ENCODE measurements at regions not wholly inside any gene's neighbourhood (a gene's known extent, or its start where the extent isn't known, plus 50 kb on each side); places are given as distances from the start of the nearest gene placed in this dataset.

DNA sequence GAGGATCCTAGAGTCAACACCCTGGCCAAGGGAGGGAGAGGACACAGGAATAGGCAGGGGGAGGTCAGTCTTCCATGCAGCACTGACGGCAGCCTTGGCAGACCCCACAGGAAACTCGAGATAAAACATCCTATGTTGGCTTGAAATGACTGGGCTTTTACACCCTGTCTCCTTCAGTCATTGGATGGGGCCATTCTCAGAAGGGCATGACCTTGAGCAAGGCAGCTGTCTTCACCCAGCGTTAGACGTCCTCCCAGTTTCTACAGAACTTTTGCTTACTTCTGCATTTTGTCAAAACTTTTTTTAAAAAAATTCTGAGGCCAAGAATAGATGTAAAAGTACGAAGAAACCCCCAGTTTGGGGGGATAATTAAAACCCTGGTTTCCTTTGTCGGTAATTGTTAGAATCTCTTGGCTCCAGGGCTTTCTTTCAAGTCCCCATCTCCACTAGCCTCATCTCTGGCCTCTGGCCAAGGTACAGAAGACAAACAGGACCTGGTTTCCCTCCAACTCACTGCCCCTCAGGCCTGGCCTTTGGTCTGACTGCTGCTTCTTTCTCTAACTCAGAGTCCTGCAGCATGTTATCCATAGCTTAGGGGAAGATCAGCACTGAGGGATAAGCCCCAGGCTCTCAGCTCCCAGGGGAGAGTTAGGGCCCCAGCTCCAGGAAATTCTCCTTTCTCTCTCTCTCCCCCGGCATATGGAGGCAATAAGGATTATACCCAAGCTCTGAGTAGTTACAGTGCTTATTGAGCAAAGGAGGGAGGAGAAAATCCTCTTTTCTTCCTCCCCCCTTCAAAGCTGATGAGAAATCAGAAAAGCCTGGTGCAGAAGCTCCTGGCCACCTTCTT, 51.6 kb upstream of the KCND3 start:
- no peak for DNase-seq

DNA sequence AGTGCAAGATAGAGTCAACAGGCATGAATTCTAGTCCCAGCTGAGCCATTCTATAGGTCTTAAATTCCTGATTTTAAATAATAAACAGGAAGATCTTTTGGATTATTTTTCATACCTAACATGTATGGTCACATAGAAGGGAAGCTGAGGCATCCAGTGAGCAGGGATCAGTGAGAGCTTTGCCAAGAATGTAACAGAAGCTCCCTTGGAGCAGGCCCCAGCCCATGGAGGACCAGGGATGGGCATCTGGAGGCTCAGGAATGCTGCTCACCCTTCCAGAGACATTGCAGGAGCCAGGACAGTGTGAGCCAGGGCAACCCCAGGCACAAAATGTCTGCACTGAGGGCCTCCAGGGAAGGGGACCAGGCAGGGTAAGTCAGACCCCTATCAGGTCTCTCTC, 54.4 kb upstream of the KCND3 start:
- no peak for DNase-seq

DNA sequence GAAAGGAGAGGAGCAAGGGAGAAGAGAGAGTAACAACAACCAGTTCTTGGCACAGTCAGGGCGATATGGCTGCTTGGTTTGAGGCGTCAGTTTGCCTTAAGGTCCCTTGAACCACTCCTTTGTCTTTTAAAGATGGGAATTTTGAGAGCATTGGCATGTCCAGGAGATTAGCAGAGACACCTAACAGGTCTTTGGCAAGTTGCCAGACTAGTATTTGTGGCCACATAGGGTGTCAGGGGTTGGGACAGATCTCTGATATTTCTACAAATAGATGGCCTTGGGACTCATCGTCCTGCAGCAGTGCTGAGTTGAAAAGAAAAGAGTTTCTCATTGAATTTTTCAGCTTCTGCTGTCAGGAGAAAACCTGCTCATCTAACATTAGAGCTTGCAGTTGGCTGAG, 55.3 kb upstream of the KCND3 start:
- DNase-seq = no peak

DNA sequence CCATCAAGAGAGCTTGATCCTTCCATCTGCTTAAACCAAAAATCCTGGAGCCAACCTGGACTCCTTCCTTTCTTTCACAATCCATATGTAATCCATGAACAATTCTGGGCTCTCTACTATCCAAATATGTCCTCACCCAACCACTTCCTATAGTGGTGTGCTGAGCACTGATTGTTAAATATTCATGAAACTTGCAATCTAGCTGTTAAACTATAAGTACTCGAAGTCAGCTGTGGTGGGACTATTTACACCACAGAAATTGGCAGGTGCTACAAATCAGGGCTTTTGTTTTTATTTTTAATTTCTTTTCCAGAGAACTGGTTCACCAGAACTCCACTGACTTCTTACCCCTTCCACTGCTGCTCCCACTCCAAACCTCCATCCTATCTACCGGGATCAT, 57.2 kb upstream of the KCND3 start:
- no peak for DNase-seq

DNA sequence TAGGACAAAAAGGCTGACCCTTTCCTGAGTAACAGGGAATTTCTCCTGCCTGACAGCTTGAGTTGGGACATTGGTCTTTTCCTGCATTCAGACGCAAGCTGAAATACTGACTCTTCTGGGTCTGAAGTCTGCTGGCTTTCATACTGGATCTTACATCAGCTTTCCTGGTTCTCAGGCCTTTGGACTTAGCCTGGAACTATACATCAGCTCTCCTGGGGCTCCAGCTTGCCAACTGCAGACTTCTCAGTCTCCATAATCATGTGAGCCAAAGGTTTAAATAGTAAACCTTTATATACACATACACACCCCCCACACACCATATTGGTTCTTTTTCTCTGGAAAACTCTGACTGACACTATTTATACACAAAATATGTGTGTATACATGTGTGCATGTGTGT, 59.0 kb upstream of the KCND3 start:
- no peak for DNase-seq

DNA sequence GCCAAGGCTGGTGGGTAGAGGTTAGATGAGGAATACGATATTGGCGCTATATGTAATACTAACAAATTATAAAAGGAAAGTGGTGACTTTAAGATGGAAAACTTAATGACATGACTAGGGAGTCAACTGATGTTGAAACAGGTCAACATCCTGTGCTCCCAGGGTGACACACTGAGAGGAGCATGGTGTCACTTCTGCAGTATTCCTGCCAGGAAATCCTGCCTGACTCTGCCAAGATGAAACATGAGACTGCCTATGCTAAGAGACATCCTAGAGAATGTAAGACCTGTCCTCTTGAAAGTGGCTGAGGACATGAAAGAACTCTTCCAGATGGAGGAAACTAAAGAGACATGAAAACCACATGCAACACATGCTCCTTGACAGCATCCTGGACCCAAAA, 65.0 kb upstream of the KCND3 start:
- DNase-seq = no peak

DNA sequence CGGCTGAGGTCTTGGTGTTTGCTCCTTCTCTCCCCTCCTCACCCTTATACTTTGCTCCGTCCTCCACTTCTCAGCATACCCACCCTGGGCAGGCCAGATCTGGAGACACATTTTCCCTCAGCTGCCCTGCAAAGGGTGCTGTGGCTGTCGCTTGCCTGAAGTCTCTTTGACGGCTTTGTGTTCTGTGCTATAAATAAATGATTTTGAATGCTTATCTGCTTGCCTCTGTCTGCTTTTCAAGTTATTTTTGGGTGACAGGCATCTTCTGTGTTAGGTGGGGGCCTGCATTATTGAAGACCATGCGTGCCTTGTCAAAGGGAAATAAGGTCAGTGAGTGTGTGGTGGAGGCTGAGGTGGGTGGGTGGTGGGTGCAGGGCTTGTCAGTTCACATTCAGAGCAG, 66.9 kb upstream of the KCND3 start:
- no peak for DNase-seq

DNA sequence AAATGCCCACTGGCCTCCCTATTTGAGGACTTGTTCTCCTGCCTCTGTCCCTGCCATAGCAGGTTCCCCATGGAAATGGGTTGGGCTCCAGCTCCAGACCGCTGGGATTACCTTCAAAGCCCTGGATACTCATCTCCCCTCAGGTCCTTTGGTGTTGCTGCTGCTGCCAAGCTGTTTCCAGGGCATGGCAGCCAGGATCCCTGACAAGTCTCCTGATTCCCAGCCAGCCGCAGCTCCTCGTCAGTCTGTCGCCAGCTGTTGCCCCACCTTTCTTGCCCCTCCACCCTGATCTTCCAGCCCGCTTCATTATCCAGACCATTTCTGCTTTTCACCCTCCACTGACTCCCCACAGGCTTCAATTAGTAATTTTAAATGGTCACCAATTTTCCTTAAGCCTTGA, 68.3 kb upstream of the KCND3 start:
- DNase-seq = no peak

DNA sequence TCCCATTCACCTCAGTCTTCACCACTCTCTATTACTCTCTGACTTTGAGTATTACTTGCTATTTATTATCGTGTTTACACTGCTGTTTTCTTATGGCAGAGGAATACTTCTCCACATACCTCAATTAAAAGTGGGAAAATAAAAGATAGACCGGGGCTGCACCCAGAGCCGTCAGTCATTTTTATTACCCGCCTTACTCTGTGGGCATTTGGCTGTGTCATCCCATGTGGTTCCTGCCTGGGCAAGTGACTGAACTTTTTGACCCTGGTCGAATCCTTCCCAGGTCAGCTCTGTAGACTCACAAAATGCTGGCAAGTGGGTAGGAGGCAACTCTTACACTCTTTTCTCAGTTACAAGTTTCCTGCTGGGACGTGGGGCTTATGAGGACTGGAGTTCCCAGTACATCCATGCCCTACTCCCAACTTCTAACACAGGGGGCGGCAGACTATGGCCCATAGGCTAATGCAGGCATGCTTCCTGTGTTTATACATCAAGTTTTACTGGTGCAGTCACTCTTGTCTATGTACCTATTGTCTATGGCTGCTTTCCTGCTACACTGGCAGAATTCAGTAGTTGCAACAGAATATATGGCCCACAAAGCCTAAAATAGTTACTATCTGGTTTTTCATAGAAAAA, 69.5 kb upstream of the KCND3 start:
- no peak for DNase-seq

DNA sequence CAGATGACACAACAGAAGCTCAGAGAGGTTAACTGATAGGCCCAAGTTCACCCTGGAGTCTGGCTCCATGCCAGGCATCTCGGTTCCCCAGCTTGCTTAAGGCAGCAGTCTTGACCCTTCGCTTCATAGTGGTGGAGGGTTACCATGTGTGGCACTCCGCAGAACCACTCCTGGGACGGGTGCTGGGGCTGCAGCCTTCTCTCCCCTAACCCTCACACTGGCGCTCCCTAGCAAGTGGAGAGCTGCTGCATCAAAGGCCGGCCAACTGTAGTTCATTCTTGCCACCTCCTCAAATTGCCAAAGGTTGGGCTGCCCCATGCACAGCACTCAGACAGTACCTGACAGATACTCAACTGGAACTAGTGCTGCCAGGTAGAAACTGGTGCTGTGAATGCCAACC, 70.2 kb upstream of the KCND3 start:
- no peak for DNase-seq

DNA sequence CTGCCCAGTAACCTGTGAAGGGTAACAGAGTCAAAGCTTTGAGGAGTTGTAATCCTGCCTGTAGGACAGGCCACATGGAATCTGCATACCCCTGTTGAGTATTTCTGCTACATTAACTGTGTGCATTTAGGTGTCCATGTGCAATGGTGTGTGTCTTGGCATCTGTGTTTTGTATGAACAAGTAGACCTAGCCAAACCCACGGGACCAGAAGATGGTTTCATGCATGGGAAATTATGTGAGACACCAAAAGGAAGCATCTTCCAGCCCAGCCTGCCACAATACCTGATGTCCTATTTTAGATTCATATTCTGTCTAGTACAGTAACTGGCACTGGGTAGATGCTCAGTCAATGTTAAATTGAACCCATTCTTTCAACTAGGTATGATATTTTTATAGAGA, 70.8 kb upstream of the KCND3 start:
- DNase-seq = no peak

DNA sequence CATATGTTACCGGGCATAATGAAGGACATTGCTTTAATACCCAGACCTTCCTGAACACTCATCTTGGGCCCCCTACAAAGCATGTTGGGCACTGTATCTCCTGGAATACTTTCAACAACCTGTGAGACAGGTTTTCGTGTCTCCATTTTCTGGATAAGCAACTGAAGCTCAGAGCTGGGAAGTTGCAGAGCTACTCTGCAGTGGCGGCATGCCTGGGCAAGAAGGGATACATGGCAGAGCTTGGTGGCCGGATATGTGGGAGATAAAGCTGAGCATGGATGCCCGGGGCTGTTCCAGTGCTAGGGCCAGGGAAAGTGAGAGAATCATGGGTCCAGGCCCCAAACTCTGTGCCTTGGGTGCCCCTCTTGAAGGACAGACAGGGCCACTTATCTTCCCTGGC, 71.6 kb upstream of the KCND3 start:
- no peak for DNase-seq

DNA sequence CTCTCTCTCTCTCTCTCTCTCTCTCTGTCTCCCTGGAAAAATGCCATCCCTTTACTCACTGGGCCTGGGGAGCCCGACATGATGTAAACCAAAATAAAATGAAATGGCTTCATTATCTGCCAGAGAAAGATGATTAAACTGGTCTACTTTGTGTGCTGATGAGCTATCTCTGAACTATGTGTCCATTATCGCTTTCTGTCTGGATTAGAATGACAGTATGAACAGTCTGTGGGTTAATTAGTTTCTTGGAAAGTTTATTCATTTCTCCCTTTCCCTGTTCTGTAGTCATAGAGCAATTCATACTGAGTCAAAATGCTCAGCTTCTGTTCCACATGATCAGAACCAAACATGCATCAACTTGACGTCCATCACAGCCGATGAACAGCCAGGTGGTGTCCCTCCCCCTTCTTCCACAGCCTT, 72.4 kb upstream of the KCND3 start:
- no peak for DNase-seq

DNA sequence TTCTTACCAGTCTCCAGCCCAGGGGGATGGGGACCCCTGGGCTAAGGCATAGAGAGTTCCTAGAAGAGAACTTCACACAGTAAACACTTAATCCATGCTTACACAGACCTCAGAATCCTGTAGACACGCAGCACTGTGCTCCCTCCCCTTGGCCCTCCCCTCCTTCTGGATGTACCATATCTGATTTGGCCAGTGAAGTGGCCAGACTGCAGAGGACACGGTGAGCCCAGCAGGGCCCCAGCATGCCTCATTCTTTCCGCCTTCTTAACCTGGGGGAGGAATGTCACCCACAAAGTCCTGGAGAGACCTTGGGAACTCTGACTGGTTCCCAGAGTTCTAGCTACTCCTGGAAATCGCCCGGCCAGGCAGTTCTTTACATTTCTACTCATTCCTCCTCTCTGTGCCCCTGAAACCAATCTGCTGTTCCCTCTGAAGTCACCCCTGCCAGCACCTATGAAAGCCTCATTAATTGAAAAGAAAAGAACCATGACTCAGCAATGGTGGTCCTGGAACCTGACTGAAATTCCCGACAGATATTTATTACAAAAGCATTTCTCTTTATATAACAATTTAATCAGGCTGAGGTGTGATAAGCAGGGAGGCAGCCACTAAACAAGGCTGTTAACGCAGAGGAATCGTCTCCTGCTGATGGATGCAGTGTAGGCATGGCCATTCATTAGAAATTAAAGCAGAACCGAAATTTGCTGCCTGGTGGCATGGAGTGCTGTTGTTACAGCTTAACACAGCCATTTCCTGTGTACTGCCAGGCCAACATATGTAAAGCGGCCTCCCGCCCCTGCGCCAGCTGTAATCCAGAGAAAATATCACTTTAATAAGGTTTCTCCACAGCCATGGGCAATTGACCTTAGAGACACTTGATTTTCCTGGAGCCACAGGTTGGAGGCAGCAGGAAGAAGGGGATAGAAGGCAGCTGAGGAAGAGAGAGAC, 74.6 kb upstream of the KCND3 start:
- no peak for DNase-seq

DNA sequence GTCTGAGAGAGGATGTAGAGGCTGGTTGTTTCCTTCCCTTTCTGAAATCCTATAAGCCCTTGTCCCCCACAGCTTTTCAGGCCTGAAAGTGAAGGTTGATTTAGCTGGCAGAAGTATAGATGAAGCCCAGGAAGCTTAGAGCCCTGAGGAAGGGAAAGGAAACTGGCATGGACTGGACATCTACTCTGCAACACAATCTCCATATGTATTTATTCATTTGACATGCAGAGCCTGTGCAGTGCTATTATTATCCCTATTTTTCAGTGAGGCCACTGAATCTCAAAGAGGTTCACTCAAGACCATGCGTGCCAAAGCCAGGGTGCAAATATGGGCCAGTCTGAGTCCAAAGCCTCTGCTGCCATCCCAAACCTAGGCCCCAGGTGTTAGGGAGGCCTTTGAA, 78.5 kb upstream of the KCND3 start:
- DNase-seq = no peak

DNA sequence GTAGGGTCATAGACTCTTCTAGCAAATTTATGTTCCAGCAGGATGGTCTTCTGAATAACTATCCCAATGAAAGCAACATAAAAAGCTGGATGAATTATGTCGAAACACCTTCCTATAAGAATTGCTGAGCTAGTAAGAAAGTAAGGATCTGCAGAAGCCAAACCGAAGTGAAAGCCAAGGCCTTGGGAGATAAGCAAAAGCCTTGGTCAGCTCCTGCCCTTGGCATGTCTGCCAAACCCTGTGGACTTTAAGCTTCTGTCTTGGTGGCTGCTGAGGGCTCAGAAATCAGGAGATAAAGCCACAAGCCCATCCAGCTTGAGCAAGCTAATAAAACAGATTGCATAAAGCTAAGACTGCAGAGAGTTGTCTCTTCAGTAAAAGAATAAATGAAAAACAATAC, 81.2 kb upstream of the KCND3 start:
- no peak for DNase-seq

DNA sequence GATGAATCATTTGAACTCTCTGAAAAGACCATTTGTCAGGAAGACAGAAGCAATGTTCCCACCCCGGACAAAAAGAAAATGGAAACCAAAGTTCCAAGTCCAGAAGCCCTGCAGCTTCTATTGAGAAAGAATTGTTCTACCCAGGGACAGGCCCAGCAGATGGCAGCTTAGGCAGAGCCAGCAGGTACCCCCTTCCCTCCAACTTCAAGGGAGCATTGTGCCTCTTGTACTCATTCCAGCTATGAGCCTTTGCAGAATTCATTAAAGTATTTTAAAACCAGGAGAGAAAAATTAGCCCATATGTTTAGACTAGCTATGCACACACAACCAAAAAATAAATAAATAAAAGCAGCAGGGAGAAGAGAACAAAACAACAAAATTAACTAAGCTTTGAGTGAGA, 85.2 kb upstream of the KCND3 start:
- DNase-seq = no peak

DNA sequence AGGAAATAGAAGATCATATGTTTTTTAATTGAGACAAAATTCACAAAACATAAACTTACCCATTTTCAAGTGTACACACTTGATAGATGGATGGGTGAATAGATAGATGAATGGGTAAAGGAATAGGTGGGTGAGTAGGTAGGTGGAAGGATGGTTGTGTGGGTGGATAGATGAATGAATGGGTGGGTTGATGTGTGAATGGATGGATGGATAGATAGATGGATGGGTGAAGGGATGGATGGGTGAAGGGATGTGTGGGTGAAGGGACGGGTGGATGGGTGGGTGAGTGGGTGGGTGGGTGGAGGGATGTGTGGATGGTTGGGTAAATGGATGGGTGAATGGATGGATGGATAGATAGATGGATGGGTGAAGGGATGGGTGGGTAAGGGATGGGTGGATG, 86.1 kb upstream of the KCND3 start:
- no peak for DNase-seq

DNA sequence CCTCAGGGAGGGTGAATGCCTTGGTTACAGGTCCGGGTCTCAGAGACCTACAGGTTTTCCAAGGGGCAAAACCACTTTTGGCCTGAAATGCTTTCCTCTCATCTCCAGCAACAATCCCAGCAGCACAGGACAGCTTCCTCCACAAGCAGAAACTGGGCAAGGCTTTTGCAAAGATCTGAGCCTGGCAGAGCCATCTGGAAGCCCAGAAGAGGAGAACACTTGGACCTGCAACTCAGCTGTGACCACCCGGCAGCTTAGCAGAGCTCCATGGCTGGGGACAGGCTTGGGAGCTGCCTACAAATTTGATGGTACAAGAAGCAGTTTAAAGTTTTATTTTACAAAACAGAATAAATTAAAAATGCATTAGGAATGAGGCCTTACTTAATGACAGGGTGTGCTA, 90.0 kb upstream of the KCND3 start:
- DNase-seq = no peak

DNA sequence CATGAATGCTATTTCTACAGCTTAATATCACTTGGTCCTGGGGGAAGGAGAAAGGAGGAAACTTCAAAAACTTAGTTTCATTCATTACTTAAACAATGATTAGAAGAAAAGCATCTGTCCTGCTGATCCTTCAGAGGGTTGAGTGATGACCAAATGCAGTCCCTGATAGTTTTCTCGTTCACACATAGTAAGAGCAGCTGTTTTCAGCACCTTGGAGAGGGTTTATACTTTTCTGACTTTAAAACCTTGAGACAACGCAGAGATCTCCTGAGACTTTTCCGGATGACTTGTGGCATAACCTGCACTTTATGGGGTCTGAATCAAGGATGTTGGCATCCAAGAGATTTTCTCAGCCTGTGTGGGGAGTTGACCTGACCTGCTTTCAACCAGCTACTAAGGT, 94.0 kb upstream of the KCND3 start:
- no peak for DNase-seq

DNA sequence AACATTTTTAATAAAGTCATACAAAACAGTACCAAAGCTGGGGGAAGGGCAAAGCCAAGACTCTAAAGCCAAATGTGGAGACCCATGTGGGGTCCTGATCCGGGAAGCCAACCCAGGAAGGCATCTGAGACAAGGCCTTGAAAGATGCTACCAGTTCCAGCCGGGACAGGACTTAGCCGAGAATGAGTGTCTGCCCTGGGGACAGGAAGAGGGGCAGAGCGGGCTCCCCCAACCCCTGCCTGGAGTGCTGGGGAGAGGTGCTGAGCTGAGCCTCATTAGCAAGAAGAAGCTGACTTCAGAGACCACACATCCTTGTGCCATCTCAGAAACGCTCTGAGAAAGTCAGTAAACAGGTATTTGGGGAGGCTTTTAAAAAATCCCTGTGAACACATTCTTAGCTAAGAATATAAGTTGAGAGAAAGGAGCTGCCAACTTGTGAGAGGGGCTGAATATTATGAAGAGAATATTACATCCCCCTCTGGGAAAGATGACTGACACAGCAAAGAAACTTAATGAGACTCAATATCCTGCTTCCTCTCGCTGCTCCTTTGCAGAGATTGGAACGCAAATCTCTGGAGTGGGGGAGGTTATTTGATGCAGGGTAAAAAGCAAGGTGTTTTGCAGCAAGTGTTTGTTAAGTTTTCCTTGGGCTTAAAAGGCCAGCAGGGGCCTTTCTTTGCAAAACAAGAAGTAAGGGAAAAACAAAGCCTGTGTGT, 103.3 kb upstream of the KCND3 start:
- no peak for DNase-seq

DNA sequence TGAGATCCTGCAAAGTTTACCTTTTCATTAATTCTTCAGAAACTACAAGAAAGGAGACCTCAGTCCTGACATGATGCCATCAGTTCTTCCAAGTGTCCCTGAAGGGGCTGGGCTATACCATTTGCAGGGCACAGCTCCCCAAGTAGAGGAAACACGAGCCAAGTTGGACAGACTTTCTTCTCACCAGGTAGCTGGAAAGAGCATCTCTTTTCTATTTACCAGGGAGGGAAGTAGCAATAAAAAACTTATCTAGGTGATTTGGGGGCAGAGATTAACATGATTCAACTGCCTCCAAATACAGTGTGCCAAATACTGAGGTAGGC, 103.9 kb upstream of the KCND3 start:
- DNase-seq = no peak

DNA sequence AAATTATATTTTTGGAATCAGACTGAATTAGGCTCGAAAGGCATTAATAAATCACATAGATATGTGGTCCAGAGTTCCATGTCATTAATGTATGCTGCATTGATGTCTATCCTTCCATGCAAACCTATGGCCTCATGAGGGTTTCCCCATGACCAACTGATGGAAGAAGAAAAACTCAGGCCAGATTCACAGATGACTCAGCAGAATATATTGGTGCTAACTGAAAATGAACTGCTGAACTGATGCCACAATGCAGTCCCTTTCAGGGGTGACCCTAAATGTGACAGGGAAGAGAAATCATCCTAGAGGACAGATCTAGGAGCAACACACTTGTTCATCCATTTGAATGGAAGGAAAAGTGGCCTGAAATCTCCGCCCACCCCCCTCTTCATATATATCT, 110.5 kb upstream of the KCND3 start:
- DNase-seq = no peak

Data from stimulated activated naive CD4-positive, alpha-beta T cell (primary cell).